IMR-90 (cell line): ENCODE measurements at regions not wholly inside any gene's neighbourhood (a gene's known extent, or its start where the extent isn't known, plus 50 kb on each side); places are given as distances from the start of the nearest gene placed in this dataset.

Source experiments
- CTCF ChIP-seq: conservative IDR thresholded peaks from 2 replicates; pipeline ENCODE4 v1.5.1; 2012; ENCODE audit warnings: mild to moderate bottlenecking, low read depth, low read length, improper control_type of control experiment
- POLR2A ChIP-seq: IDR thresholded peaks from 2 replicates; pipeline ENCODE4 v1.6.1; 2012; ENCODE audit warnings: mild to moderate bottlenecking, low read depth, low read length
- RAD21 ChIP-seq: IDR thresholded peaks from 2 replicates; pipeline ENCODE4 v1.6.1; 2012; ENCODE audit warnings: low read length, improper control_type of control experiment

- TF ChIP-seq POLR2A = no peak
- no peak for TF ChIP-seq CTCF
- TF ChIP-seq RAD21 = no peak
Measured at GRCh38 chr5:57783693-57784092, 301.1 kb upstream of the ACTBL2 start.
